Activated T-cell treated with anti-CD3 and anti-CD28 coated beads, Interleukin-2, amount 50 U/mL, for 1 hour (primary cell): ENCODE measurements at regions not wholly inside any gene's neighbourhood (a gene's known extent, or its start where the extent isn't known, plus 50 kb on each side); places are given as distances from the start of the nearest gene placed in this dataset.
"Not testable (repeated sequence)": the region's sequence is repeated elsewhere in the genome, so short reads cannot be mapped to it uniquely, and the experiment has no call there.

ENCODE experiments used
- DNase-seq: peaks from one replicate; pipeline ENCODE4 v3.0.0-alpha.2; 2020

DNA sequence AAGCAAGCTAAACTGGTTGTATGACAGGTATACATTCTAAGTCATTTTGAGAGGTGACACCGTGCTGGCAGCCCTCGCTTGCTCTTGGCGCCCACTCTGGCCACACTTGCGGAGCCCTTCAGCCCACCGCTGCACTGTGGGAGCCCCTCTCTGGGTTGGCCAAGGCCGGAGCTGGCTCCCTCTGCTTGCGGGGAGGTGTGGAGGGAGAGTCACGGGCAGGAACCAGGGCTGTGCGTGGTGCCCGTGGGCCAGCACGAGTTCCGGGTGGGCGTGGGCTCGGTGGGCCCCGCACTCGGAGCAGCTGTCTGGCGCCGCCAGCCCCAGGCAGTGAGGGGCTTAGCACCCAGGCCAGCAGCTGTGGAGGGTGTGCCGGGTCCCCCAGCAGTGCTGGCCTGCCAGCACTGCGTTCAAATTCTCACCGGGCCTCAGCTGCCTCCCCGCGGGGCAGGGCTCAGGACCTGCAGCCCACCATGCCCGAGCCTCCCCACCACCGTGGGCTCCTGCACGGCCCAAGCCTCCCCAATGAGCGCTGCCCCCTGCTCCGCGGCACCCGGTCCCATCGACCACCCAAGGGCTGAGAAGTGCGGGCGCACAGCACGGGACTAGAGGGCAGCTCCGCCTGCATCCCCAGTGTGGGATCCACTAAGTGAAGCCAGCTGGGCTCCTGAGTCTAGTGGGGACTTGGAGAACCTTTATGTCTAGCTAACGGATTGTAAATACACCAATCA, 269.0 kb upstream of the MKLN1 start:
- not testable (repeated sequence) for DNase-seq

DNA sequence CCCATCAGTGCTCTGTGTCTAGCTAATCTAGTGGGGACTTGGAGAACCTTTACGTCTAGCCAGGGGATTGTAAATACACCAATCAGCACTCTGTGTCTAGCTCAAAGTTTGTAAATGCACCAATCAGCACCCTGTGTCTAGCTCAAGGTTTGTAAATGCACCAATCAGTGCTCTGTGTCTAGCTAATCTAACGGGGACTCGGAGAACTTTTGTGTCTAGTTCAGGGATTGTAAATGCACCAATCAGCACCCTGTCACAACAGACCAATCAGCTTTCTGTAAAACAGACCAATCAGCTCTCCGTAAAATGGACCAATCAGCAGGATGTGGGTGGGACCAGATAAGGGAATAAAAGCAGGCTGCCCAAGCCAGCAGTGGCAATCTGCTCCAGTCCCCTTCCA, 268.3 kb upstream of the MKLN1 start:
- DNase-seq = not testable (repeated sequence)

DNA sequence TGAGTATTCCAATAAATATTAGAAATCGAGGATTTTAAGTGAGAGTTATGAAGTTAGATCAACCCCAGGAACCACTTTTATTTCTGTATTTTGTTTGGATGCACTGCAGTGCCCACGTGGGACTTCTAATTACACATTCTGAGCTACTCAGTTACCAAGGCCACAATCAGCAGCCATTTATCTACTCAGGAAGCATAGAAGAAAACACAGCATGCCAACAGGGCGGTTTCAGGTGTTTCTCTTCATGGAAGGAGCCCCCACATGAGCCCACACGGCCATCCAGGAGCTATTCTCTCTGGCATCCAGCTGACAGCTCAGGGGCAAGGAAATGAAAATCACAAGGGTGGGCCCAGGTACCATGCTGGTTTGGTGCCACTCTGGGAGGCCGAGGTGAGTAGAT, 266.5 kb upstream of the MKLN1 start:
- DNase-seq = no peak

DNA sequence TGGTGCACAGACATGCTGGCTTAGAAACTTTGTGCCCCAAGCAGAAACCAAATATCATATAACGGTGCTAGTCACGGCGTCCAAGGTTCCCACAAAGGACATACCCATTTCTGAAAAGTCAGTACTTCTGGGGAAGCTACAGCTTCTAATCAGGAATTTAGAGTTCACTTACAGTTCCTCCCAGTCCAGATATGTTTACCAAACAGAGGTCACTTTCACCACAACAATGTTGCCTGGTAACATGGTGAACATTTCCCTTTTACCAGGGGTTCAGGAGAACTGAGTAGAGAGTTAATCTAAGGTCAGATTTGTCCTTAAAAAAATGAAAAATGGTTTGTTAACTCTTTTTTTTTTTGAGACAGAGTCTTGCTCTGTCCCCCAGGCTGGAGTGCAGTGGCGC, 265.9 kb upstream of the MKLN1 start:
- DNase-seq = no peak

DNA sequence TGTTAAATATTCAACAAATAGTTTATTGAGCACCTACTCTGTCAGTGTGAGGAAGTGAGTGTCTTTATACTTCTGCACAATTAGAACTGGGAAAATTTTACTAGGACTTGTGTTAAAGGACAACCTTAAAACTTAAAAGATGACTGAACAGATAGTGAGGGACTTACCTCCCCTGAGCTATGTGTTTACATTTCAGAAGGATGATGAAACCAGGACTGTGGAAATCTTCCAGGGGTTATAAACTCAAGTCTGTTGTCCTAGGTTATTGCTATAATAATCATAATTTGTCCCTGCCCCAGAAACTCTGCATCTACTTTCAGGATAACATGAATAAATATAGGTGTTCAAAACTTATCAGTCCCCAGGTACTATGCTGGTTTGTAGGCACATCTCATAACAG, 261.0 kb upstream of the MKLN1 start:
- no peak for DNase-seq

DNA sequence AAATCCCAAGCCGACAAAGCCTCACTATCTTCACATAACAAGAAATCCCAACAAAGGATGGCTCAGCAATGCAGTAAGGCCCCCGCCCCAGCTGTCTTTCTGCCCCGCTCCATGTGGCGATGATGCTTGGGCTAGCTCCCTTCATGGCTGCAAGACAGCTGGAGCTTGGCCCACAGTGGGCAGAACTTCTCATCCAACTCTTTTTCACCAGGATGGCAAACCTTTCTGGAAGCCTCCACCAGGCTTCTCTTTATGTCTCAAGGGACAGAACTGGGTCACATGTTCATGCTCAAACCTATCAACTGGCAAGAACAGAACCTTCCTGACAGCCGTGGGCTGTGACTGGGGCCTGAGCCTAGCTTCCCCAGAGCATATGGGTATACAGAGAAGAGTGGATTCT, 260.5 kb upstream of the MKLN1 start:
- no peak for DNase-seq

DNA sequence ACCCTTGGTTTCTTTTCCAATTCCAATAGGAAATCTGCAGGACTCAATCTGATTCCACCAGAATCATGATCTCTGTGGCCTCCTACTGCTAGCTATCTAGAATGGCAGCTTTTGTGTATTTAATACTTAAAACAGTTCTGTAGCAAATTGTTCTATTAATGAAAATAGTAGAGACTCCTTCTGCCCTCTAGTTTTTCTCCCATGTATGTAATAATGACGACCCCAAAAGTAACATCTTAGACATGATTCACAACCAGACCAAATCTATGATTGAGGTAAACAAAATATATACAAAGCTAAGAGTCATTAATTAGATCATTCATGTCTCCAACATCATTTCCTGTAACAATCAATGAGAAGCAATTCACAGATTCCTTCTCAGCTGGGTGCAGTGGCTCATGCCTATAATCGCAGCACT, 259.1 kb upstream of the MKLN1 start:
- DNase-seq = no peak

DNA sequence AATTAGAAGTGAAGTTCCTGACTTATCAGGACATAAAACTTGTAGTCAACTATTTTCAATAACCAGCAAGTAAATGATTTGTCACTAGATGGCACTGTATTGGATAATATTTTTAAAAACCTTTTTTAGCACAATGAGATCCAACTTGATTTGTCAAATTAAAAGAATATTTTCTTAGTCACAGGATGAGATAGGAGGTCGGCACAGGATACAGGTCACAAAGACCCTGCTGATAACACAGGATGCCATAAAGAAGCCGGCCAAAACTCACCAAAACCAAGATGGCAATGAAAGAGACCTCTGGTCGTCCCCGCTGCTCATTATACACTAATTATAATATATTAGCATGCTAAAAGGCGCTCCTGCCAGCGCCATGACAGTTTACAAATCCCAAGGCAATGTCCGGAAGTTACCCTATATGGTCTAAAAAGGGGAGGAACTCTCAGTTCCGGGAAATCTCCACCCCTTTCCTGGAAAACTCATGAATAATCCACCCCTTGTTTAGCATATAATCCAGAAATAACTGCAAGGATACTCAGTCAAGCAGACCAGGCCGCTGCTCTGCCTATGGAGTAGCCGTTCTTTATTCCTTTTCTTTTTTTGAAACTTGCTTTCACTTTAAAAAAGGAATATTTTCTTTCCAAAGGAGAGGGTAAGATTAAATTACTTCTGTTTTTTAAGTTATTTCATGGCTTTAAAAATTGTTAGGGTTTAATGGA, 255.7 kb upstream of the MKLN1 start:
- no peak for DNase-seq

DNA sequence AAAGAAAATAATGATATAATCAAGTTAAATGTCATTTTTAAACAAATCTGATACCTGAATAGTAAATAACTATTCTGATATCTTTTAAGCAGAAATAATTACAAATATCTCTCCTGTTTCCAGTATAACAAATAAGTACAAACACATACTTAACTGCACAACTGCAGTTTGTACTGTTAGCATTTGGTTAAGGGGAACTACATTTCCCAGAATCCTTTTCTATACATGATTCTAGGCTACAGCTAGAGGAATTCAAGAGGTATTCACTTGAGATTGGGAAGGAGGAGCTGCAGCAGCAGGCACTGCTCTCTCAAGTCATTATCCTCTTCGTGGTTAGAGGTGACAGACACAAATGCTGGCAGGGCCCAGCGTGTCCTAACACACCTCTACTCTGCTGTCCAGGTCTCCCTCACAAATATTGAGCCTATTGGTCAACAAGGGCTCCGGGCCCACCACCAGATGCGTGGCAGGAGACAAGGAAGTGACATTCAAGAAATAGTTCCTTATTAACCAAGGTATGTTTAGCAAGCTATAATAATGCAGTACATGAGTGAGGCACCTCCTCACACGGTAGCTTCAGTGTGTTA, 255.1 kb upstream of the MKLN1 start:
- no peak for DNase-seq

DNA sequence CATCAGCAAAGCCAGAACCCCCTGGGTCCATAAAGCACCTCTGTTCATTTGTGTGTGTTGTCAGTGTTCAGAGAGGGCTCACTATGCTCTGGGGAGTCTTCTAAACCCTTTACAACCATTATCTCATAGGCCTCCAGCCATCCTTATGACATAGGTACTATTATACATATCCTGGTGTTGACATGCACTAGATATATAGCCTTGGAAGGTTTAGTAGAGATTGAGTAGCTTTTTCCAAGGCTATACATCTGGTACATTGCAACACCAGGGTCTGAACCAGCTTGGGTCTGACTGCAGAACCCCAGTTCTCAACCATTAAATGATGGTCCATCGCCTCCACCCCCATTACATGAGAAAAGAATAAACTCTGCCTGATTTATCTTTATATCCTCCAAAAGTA, 253.6 kb upstream of the MKLN1 start:
- DNase-seq = no peak

DNA sequence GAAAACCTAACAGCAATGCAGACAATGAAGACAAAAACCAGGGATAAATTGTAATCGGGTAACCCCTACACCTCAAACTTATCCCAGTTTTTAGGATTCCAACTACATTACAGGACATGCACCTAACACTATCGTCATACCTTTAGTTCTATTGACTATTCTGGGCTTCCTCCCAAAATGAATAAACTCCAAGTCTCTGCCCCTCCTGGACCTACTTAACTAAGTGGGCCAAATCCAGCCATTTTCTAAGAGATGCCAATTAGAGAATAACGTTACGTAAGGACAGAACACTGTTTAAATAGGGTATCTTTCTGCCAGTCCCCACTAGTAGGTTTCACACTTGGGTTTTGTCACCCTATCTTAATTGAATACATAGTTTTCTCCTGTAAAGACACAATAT, 253.1 kb upstream of the MKLN1 start:
- no peak for DNase-seq

DNA sequence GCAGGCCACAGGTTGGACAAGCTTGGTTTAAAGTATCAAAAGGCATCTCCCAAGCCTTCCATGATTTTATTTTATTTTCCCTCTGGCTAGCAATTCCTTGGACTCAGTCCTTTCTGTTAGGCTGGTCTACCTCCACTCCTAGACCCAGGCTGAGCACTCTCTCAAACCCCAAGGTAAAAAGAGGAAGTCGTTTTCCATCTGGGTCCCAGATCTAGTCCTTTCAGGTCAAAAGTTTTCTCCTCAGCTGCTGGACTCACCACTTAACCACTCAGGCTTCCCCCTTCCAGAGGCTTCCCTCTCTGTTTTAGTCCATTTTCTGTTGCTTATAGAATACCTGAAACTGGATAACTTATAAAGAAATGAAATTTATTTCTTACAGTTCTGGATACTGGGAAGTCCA, 252.3 kb upstream of the MKLN1 start:
- no peak for DNase-seq

DNA sequence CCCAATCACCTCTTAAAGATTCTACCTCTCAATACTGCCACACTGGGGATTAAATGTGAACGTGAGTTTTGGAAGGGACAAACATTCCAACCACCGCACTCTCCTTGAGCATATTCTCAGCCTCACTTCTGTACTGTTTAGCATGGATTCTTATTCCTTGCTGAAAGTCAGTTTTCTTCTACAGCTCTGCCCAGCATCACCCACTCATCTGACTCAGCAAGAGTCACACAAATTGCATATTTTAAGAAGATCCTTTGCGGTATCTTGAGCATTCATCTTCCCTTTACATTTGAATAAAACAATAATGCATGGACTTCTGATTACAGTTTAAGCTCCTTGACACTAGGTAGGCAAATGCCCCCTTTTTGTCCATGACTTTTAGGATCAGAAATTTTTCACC, 251.6 kb upstream of the MKLN1 start:
- no peak for DNase-seq

DNA sequence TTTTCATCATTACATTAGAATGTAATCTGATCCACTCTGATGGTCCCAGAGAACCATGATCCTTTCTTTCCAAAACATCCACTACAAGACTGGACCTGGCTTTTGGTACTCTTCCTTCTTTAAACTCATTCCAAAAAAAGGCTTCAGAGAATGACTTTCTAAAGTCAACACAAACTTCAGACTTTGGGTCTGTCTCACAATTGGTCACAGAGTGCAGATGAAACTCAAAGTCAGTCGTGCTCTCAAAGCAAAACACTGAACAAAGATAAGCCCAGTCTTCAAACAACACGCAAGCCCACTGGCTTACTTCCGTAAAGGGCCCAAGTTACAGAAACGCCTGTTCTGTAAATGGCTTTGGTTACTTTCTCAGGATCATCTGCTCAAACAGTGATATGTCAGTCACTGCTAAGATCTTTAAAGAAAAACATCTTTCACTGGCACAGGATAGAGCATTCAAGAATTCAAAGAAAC, 250.9 kb upstream of the MKLN1 start:
- no peak for DNase-seq

DNA sequence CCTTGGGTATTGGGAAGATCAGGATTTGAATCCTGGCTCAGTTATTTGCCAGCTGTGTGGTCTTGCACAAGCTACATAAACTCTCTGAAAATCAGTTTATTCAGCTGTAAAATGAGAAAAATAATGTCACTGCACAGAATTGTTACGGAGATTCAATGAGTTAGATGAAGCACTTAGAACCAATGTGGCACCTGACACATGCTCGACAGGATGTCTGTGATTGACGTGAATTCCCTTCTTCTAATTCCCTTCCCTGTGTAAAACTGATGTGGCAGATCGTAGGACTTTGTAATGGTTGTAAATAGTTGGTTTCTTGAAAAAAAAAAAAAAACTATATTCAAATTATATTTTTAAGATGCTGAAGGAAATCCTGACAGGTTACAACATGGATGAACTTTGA, 249.9 kb upstream of the MKLN1 start:
- no peak for DNase-seq

DNA sequence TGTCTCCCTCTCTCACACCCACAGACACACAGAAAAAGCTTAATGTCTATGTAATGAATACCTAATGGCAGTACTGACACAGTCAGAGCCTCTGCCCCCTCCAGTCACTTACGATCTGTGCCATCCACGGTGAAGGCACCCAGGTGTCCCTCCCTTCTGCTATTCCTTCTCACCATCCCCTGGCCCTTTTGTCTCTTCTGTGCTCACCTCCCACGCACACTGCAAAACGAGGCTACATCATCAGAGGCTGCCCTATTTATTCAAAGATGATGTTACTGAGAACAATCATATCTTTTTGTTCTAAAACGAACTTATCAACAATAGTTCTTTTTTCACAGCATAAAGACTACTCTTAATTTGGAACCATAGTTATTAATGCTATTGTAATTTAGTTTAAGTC, 246.9 kb upstream of the MKLN1 start:
- no peak for DNase-seq

DNA sequence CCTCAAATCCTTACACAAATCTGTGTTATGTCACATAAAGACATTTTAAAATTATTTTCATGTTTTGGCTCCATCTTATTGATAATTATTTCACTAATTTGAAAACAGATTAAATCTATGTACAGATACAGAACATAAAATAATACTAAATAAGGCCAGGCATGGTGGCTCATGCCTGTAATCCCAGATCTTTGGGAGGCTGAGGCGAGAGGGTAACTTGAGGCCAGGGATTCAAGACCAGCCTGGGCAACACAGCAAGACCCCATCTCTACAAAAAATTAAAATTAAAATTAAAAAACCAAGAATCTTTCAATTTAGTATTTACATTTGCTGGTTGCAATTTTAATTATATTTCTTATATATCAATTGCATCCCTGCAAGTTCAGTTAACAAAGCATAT, 246.4 kb upstream of the MKLN1 start:
- no peak for DNase-seq

DNA sequence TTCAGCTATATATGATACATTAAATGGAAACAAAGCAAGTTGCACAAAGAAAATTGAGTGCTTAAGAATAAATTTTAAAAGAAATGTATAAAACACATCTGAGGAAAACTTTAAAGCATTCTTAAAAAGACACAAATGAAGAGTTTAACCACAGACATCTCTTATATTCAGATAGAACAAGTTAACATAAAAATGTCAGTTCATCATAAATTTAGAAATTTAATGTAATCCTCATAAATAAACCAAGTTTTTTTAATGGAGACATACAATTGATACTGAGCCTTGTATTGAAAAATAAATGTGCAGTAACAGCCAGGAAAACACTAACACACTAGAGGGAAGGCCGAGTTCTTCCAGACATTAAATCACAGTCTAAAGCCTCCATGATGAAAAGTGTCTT, 243.9 kb upstream of the MKLN1 start:
- no peak for DNase-seq

DNA sequence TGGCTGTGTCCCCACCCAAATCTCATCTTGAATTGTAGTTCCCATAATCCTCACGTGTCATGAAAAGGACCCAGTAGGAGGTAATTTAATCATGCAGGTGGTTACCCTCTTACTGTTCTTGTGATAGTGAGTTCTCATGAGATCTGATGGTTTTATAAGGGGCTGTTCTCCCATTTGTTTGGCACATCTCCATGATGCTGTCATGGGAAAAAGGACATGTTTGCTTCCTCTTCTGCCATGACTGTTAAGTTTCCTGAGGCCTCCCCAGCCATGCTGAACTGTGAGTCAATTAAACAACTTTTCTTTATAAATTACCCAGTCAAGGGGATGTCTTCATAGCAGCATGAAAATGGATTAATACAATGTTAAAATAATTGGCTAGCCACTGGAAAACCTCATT, 243.3 kb upstream of the MKLN1 start:
- not testable (repeated sequence) for DNase-seq

DNA sequence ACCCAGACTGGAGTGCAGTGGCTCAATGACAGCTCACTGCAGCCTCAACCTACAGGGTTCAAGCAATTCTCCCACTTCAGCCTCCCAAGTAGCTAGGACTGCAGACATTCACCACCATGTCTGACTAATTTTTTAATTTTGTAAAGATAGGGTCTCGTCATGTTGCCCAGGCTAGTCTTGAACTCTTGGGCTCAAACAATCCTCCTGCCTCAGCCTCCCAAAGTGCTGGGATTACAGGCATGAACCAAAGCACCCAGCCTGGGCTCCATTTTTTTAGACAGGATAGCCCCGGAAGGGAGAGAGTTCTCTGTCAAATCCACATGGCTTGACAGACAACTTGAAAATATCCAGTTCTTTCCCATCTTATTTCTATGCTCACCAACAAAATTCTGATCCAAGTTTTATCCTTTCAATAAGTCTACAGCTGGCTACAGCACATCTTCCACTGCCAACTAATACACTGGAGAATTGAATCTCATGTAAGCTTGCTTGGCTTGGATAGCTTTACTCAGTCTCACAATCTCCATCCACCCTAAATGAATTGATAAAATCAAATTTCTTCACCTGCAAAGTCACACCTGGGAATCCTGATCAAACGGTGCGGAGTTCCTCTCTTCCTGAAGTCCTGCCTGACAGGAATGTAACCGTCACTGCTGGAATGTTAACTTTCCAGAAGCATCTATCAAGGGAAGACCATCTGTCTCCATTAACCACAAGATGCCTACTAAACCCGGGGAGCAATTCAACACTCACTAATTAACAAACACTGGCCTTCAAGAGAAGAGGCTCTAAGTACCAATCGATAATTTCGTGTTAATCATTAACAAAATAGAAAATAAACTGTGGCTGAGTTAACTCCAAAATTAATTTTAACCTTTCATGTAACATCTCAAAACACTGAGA, 239.7 kb upstream of the MKLN1 start:
- no peak for DNase-seq

DNA sequence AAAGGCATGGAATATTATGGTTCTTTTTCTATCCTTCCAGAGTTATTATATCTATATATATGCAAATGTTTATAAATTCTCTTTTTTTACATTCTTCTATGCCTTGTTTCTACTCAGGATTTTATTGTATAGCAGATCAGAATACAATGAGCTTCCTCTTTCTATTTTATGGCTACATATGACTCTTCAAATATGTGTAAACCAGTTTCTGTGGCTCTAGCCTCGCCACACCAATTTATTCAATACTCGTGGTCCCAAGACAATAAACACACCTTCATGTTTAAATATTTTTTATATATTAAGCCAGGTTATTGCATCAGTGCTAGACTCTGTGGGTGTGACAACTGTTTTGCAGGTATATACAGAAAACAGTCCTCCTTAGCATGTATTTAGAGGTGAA, 237.5 kb upstream of the MKLN1 start:
- DNase-seq = no peak

DNA sequence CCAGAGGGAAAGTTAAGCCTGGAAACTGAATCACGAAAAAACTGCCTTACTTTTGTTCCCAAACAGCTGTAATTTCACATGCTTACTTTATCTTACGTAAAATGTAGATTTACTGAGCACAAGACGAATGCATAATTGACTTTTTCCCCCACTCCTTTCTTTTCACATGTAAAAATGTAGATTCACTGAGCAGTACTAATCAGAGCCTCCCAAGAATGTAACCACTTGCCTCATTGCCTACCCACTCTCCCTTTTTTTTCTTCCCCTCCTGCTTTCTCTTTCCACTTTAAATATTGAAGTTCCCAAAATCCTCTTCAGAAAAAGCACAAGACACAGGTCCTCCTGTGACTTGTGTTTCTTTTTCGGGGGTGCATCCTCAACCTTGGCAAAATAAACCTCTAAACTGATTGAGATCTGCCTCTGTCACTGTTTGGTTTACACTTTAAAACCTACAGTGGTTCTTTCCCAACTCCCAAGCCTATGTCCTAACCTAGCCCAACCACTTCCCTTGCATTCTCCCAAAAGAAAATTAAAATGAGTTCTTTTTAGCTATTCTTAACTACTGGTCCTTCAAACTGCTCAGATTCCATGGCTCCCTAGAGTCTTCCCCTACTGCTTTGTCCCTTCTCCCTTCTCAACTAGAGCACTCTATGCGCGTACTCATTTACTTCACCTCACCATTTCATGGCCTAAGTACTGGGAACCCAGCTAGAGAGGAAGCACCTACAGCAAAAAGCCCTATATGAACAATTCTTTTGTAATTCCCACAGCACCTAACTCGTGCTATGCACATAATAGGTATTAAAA, 236.6 kb upstream of the MKLN1 start:
- DNase-seq = no peak
